Neural progenitor cell (in vitro differentiated cells): ENCODE measurements at regions not wholly inside any gene's neighbourhood (a gene's known extent, or its start where the extent isn't known, plus 50 kb on each side); places are given as distances from the start of the nearest gene placed in this dataset.

Experiments used
- EZH2 ChIP-seq: fragments of 200-600 bp; sonication (generic); IDR thresholded peaks from 2 replicates; pipeline ENCODE4 v1.6.1; 2017; ENCODE audit warnings: antibody characterized with exemption, mild to moderate bottlenecking, moderate library complexity
- TF ChIP-seq, protein P1 (sequence below): fragments of 200-600 bp; sonication (generic); IDR thresholded peaks from 2 replicates; pipeline ENCODE4 v1.5.1; 2017; ENCODE audit warnings: antibody characterized with exemption, mild to moderate bottlenecking

DNA sequence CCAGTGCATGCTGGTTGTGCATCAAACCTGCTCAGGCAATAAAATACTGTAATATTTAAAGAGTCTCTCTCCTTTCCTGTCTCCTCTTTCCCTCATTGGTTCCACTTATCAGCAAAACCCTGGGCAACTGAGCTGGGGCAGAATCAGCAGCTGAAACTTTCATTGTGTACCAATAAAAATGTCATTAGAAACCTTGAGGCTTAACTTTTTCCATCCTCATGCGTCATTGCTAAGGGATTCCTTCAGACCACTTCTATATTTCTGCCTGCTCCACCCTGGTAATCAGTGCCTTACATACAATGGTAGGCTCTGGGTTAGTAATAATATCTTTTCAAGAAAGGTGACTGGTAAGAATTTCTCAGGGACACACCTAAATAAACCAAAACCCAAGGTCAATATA is 880.3 kb downstream of the RPA4 start:
- TF ChIP-seq, protein P1, sequence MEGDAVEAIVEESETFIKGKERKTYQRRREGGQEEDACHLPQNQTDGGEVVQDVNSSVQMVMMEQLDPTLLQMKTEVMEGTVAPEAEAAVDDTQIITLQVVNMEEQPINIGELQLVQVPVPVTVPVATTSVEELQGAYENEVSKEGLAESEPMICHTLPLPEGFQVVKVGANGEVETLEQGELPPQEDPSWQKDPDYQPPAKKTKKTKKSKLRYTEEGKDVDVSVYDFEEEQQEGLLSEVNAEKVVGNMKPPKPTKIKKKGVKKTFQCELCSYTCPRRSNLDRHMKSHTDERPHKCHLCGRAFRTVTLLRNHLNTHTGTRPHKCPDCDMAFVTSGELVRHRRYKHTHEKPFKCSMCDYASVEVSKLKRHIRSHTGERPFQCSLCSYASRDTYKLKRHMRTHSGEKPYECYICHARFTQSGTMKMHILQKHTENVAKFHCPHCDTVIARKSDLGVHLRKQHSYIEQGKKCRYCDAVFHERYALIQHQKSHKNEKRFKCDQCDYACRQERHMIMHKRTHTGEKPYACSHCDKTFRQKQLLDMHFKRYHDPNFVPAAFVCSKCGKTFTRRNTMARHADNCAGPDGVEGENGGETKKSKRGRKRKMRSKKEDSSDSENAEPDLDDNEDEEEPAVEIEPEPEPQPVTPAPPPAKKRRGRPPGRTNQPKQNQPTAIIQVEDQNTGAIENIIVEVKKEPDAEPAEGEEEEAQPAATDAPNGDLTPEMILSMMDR: no peak
- TF ChIP-seq EZH2: no peak
